ENCODE measurements at regions not wholly inside any gene's neighbourhood (a gene's known extent, or its start where the extent isn't known, plus 50 kb on each side); places are given as distances from the start of the nearest gene placed in this dataset.

DNA sequence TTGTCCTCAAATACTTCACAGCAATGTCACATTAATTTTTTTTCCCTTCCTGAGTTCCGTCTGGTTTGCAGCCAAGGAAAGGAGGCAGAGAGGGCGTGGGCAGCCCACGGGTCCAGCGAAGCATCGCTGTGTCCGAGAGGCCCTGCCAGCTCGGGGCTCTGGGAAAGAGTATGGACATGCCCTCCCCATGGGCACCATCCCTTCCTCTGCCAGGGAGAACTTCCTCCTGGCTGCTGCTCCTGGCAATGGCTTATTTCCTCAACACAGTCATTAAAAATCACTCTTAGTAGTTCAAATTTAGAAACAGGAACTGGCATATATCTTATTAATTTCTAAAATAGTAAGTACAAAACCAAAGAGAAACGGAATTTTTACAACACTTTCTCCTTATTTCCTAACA lies 115.4 kb downstream of the RIPK4 start:
- DNase-seq, result peak in 1 of 2 donors; percentile 19
- no peak overlapping the region for H3K4me3 ChIP-seq (ENCODE audit: low read depth in 1 of 3, low read length in 3 of 3)
- no peaks in the 10 kb centered on the region for H3K36me3 ChIP-seq (ENCODE audit: control insufficient read depth in 3 of 3, insufficient read depth in 2 of 3, low read depth in 1 of 3, low read length in 3 of 3)
- H3K9me3 ChIP-seq (ENCODE audit: control insufficient read depth in 2 of 2, insufficient read depth in 1 of 2, low read depth in 1 of 2, low read length in 1 of 2), result no peaks in the 10 kb centered on the region
- H3K27me3 ChIP-seq (ENCODE audit: control insufficient read depth in 3 of 3, insufficient read depth in 3 of 3, low read length in 3 of 3), result no peaks in the 10 kb centered on the region
- FAIRE-seq, result no peak
- H3K4me1 ChIP-seq (ENCODE audit: control insufficient read depth in 3 of 3, insufficient read depth in 2 of 3, low read depth in 1 of 3, low read length in 2 of 3), result no peaks in the 10 kb centered on the region
- H3K27ac ChIP-seq (ENCODE audit: low read depth in 1 of 3, low read length in 2 of 3), result no peak overlapping the region
- WGBS, 3 donors, result 17 to 28% (median 23%) methylated on average over 8 of the region's 8 CpGs

DNA sequence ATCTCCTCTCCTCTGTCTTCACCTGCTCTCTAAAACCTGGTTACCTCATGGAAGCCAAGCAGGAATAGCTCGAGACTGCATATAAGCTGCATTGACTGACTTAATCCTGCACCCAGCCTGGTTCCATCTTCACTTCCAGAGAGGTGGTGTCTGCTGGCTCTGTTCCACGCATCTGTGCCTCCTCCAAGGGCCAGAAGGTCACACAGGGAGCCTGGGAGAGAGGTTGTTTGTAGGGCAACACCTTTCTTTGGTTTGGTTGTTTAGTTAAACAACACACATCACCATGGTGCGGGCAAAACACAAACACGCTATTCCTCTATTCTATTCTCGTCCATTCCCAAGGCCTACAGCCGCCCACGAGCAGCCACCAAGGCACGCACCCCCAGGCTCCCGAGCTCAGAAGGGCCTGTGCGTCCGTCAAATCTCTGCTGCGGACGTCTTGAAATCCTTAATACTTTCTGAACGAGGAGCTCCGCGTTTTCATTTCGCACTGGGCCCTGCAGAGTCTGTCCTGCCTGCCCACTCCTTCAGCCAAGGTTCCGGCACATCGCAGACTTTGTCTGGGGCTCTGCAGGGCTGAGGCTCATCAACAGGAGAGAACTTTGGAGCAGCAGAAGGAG lies 116.2 kb downstream of the RIPK4 start:
- Histone ChIP-seq H3K27ac (ENCODE audit: low read depth in 1 of 3, low read length in 2 of 3) (no peak overlapping the region), H3K36me3 (ENCODE audit: control insufficient read depth in 3 of 3, insufficient read depth in 2 of 3, low read depth in 1 of 3, low read length in 3 of 3) (no peaks in the 10 kb centered on the region), H3K27me3 (ENCODE audit: control insufficient read depth in 3 of 3, insufficient read depth in 3 of 3, low read length in 3 of 3) (no peaks in the 10 kb centered on the region), H3K4me3 (ENCODE audit: low read depth in 1 of 3, low read length in 3 of 3) (no peak overlapping the region), H3K9me3 (ENCODE audit: control insufficient read depth in 2 of 2, insufficient read depth in 1 of 2, low read depth in 1 of 2, low read length in 1 of 2) (no peaks in the 10 kb centered on the region), H3K4me1 (ENCODE audit: control insufficient read depth in 3 of 3, insufficient read depth in 2 of 3, low read depth in 1 of 3, low read length in 2 of 3) (no peaks in the 10 kb centered on the region)
- no peak for FAIRE-seq
- WGBS, 3 donors, result 87 to 90% (median 89%) methylated on average over 19 of the region's 19 CpGs
- DNase-seq, result no peak

DNA sequence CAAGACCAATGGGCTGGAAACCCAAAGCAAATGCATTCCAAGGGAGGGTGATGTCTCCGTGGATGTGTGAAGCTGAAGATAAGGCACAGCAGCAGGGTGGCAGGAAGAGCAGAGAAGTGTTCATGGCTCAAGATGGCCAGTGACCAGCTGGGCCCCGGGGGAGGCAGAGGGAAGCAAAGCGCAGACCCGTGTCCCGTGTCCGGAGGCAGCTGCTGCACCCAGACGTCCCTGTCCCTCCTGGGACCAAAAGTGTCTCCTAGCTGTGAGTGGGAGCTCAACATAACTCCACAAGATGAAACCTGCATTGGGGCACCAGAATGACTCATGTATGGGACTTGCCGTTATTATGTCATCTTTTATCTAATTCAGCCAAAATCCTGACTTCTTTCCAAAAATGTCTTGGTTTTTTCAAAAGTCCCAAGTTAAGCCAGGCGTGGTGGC lies 118.2 kb downstream of the RIPK4 start:
- 80 to 85% (median 81%) methylated on average over 9 of the region's 9 CpGs for WGBS, 3 donors
- Histone ChIP-seq H3K36me3 (ENCODE audit: control insufficient read depth in 3 of 3, insufficient read depth in 2 of 3, low read depth in 1 of 3, low read length in 3 of 3) (no peaks in the 10 kb centered on the region), H3K9me3 (ENCODE audit: control insufficient read depth in 2 of 2, insufficient read depth in 1 of 2, low read depth in 1 of 2, low read length in 1 of 2) (no peaks in the 10 kb centered on the region), H3K27me3 (ENCODE audit: control insufficient read depth in 3 of 3, insufficient read depth in 3 of 3, low read length in 3 of 3) (no peaks in the 10 kb centered on the region), H3K4me3 (ENCODE audit: low read depth in 1 of 3, low read length in 3 of 3) (no peak overlapping the region), H3K4me1 (ENCODE audit: control insufficient read depth in 3 of 3, insufficient read depth in 2 of 3, low read depth in 1 of 3, low read length in 2 of 3) (peaks cover 0 to 6% (median 0%) of the 10 kb centered on the region in 3 donors), H3K27ac (ENCODE audit: low read depth in 1 of 3, low read length in 2 of 3) (no peak overlapping the region)
- DNase-seq (no peak), FAIRE-seq (no peak)

DNA sequence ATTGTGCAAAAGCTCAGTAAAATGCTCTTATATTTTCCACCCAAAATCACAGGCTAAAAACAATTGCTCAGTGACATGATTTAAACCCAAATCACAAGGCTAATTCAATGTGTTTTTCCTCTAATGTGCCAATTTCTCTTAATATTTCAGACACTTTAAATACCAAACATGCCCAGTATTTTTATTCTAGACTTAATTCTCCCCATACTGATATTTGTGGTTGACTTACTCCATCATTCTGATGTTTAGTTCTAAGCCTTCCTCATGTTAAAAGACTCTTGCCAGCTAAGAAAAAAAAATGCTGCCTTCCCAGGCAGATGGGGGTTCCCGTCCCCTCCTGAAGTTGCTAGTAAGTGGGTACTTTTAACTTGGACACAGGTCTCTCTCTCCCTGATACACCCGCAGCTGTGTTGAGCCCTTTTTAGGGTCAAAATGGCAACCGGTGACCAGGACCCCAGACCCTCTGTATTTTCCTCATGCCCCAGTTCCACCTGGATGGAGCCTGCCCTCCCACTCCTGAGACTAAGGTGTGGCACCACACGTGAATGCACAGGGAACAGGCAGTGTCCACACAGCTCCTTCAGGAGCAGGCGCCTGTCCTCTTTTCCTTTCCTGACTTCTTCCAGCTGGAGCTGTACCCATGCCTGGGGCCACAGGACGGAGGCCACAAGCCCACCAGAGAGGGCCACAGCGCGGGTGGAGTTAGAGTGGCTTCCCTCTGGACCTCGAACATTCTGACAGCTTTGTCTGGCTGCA lies 118.9 kb downstream of the RIPK4 start:
- 83 to 86% (median 83%) methylated on average over 9 of the region's 9 CpGs for WGBS, 3 donors
- H3K27me3 ChIP-seq (ENCODE audit: control insufficient read depth in 3 of 3, insufficient read depth in 3 of 3, low read length in 3 of 3), result no peaks in the 10 kb centered on the region
- no peak overlapping the region for H3K27ac ChIP-seq (ENCODE audit: low read depth in 1 of 3, low read length in 2 of 3)
- H3K36me3 ChIP-seq (ENCODE audit: control insufficient read depth in 3 of 3, insufficient read depth in 2 of 3, low read depth in 1 of 3, low read length in 3 of 3), result no peaks in the 10 kb centered on the region
- no peak for DNase-seq
- no peaks in the 10 kb centered on the region for H3K9me3 ChIP-seq (ENCODE audit: control insufficient read depth in 2 of 2, insufficient read depth in 1 of 2, low read depth in 1 of 2, low read length in 1 of 2)
- FAIRE-seq, result no peak
- H3K4me3 ChIP-seq (ENCODE audit: low read depth in 1 of 3, low read length in 3 of 3), result no peak overlapping the region
- H3K4me1 ChIP-seq (ENCODE audit: control insufficient read depth in 3 of 3, insufficient read depth in 2 of 3, low read depth in 1 of 3, low read length in 2 of 3), result peaks cover 0 to 9% (median 0%) of the 10 kb centered on the region in 3 donors

DNA sequence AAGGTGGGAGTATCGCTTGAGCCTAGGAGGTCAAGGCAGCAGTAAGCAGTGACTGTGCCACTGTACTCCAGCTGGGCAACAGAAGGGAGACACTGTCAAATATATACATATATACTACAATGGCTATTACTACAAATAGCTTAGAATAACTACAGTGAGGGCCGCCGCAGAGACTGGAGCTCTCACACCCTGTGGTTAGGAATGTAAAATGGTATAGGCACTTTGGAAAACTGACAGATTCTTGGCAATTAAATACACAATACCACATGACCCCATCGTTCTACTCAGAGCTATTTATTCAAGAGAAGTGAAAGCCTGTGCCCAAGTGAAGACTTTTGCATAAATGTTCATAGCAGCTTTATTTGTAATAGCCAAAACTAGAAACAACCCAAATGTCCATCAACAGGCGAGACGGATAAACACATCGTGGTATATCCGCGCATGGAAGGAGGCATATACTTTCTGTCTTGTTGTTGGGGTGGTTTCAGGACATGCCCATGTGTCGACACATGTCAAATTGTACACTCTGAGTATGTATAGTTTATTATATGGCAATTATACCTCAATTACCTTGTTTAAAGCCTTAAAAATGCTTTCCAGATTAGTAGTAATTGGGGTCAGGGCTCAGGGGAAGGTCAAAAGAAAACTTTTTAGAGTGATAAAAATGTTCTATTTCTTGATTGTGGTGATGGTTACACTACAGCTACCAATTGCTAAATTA lies 123.4 kb downstream of the RIPK4 start:
- DNase-seq (peak in 1 of 2 donors; percentile 66), FAIRE-seq (no peak)
- peaks cover 0 to 1% of the 10 kb centered on the region in 2 donors for H3K9me3 ChIP-seq (ENCODE audit: control insufficient read depth in 2 of 2, insufficient read depth in 1 of 2, low read depth in 1 of 2, low read length in 1 of 2)
- no peak overlapping the region for H3K4me3 ChIP-seq (ENCODE audit: low read depth in 1 of 3, low read length in 3 of 3)
- H3K27ac ChIP-seq (ENCODE audit: low read depth in 1 of 3, low read length in 2 of 3), result no peak overlapping the region
- H3K4me1 ChIP-seq (ENCODE audit: control insufficient read depth in 3 of 3, insufficient read depth in 2 of 3, low read depth in 1 of 3, low read length in 2 of 3), result peaks cover 0 to 38% (median 0%) of the 10 kb centered on the region in 3 donors
- H3K36me3 ChIP-seq (ENCODE audit: control insufficient read depth in 3 of 3, insufficient read depth in 2 of 3, low read depth in 1 of 3, low read length in 3 of 3), result no peaks in the 10 kb centered on the region
- H3K27me3 ChIP-seq (ENCODE audit: control insufficient read depth in 3 of 3, insufficient read depth in 3 of 3, low read length in 3 of 3), result no peaks in the 10 kb centered on the region
- WGBS, 3 donors, result 56 to 74% (median 58%) methylated on average over 10 of the region's 10 CpGs

DNA sequence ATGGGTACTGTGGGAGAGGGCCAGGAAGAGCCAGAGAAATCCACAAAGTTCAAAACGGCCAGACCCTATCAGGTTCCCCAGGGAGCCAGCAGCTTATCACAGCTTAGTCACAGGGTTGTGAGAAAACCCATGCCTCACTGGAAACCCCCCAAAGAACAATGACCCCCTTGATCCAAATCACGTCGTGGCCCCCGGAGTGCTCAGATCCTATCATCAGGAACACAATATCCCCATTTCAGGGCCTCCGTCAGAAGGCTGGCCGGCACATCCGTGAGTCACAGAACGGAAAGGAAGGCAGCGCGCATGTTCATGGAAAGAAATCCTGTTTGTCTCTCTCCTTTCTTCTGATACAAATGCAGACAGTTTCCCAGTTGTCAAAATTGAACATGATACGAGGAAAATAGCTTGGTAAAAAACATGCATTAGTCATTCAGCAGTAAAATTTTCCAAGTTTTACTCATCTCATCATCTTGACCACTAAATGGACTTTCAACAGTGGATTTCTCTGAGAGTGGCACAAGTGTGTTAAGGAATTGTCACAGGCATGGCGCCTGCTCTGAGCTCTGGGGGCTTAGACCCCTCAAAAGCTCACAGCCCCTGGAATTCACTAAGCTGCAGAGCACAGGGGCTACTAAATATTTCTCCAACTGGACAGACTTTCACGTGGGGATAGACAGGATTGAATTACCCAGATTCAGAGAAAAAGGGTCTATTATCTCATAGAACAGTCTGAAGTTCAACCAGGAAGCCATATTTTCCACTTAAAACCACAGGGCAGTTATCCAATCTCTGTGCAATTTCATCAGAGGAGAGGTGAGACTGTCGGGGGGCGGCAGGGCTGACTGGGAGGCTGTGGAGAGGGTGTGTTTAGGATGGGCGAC lies 124.8 kb downstream of the RIPK4 start:
- Histone ChIP-seq H3K36me3 (ENCODE audit: control insufficient read depth in 3 of 3, insufficient read depth in 2 of 3, low read depth in 1 of 3, low read length in 3 of 3) (no peaks in the 10 kb centered on the region), H3K4me1 (ENCODE audit: control insufficient read depth in 3 of 3, insufficient read depth in 2 of 3, low read depth in 1 of 3, low read length in 2 of 3) (peaks cover 0 to 38% (median 0%) of the 10 kb centered on the region in 3 donors), H3K4me3 (ENCODE audit: low read depth in 1 of 3, low read length in 3 of 3) (no peak overlapping the region), H3K27ac (ENCODE audit: low read depth in 1 of 3, low read length in 2 of 3) (peak overlapping the region in 2 of 3 donors; percentile 17 to 69), H3K9me3 (ENCODE audit: control insufficient read depth in 2 of 2, insufficient read depth in 1 of 2, low read depth in 1 of 2, low read length in 1 of 2) (peaks cover 0 to 7% of the 10 kb centered on the region in 2 donors), H3K27me3 (ENCODE audit: control insufficient read depth in 3 of 3, insufficient read depth in 3 of 3, low read length in 3 of 3) (no peaks in the 10 kb centered on the region)
- FAIRE-seq (no peak), DNase-seq (peak in 1 of 2 donors; percentile 62)
- 42 to 53% (median 49%) methylated on average over 16 of the region's 16 CpGs for WGBS, 3 donors

DNA sequence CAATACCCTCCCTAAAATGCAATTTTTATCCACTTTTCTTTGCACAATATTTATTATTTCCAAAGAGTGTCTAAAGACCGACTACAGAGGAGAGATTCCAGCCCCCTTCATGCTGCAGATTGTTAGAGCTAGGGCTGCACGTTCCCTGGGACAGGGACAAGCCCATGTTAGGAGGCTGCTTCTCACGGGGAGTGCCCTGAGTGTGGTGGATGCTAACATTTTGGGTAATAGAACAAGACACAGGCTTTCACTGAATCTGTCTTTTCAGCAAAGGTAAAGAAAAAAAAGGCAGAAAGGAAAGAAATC lies 125.4 kb downstream of the RIPK4 start:
- no peaks in the 10 kb centered on the region for H3K27me3 ChIP-seq (ENCODE audit: control insufficient read depth in 3 of 3, insufficient read depth in 3 of 3, low read length in 3 of 3)
- H3K9me3 ChIP-seq (ENCODE audit: control insufficient read depth in 2 of 2, insufficient read depth in 1 of 2, low read depth in 1 of 2, low read length in 1 of 2), result peaks cover 0 to 7% of the 10 kb centered on the region in 2 donors
- H3K36me3 ChIP-seq (ENCODE audit: control insufficient read depth in 3 of 3, insufficient read depth in 2 of 3, low read depth in 1 of 3, low read length in 3 of 3), result no peaks in the 10 kb centered on the region
- H3K4me1 ChIP-seq (ENCODE audit: control insufficient read depth in 3 of 3, insufficient read depth in 2 of 3, low read depth in 1 of 3, low read length in 2 of 3), result peaks cover 0 to 38% (median 0%) of the 10 kb centered on the region in 3 donors
- DNase-seq (no peak), FAIRE-seq (no peak)
- H3K4me3 ChIP-seq (ENCODE audit: low read depth in 1 of 3, low read length in 3 of 3), result no peak overlapping the region
- peak overlapping the region in 1 of 3 donors; percentile 69 for H3K27ac ChIP-seq (ENCODE audit: low read depth in 1 of 3, low read length in 2 of 3)
- WGBS, 3 donors, result 56 to 68% (median 61%) methylated on average over 3 of the region's 3 CpGs

All from small intestine (tissue), 7 donors.